GM18508 (cell line): ENCODE measurements at regions not wholly inside any gene's neighbourhood (a gene's known extent, or its start where the extent isn't known, plus 50 kb on each side); places are given as distances from the start of the nearest gene placed in this dataset.

Experiments used
- ATAC-seq: cut with Tn5 transposase; IDR thresholded peaks from one replicate; pipeline ENCODE4 v1.9.1; 2021; ENCODE audit warnings: moderate number of reproducible peaks; ENCODE audit not compliant: insufficient read depth, unreplicated experiment

DNA sequence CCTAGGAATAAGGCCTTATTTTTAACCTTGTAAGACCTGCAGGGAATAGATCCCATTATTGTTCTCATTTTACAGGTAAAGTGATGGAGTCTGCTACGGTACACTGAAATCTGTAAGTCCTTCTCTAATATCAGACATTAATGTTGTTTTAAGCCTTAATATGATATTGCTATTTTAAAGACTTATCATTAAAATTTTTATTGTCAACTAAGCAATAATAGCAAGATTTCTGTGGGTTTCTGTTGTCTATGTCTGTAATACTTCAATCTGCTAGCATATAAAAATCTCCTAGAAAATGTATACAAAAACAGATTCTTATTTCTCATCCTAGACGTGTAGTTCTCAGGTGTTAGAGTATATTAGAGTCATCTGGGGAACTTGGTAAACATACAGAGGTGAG, 317.5 kb upstream of the TENM4 start:
- ATAC-seq: no peak

DNA sequence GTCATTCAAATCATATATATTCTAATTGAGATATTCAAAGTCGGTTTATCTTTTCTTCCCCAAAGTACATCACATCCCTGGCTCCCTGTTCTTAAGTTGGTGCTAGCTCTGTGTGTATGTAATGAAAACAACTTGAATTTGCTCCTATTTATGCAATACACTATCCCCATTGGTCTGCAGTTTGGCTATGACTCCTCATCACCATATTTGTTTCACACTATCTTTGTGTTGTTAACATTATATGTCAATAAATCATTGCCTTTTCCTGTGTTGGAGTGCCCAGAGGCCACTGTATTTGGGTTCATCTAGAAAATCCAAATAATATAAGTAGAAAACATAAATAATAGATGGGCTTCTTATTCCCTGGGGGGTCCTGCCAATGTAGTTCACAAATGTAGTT, 306.6 kb upstream of the TENM4 start:
- no peak for ATAC-seq

DNA sequence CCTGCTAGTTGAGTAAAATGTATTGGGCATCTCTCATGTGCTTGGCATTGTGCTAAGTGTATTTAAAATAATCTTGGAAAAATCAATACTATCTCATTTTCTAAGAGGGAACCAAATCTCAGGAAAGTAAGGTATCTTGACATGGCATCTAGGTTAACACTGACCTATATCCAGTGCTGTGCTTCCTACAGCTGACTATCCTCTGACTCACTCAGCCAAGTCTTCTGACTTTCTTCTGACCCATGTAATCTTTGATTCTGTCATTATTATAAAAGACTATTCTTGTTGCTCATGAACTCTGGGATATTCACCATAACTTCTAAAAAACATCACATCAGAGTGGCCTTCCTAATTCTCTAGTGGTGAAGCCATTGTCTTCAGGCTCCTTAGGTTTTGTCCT, 304.1 kb upstream of the TENM4 start:
- ATAC-seq: no peak

DNA sequence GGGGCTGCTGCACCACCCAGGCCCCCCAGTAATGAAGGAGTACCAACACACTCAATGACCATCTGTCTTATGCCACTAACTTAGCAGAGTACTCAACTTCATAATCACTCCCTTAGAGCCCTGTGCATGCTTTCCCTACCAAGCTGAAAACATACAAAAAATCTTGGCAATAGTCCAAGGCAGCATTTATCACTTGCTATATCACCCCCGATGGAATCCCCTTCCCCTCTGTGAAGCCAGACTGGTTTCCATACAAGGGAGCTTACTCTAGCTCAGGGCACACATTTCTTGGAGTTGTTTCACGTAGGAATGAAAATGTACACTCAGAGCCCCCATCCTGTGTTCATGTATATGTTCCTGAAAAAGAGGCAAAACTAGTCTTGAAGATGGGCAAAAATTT, 301.3 kb upstream of the TENM4 start:
- ATAC-seq: no peak

DNA sequence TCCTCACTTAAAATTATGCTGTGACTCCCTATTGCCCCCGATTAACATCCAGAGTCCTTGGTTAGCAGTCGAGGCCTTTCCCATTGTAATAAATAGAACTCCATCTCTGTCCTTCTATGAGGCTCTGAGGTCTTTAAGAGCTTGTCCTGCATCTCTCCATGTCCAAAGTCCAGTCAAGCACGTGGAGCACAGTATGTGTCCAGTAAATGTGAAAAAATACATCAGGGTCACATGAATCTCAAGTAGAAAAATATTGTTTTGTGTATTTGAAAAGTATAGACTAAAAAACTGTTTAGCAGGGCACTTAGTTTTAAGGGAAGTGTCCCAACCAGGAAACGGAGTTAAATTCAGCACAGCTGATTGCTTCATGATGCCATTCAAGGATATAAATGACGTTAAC, 298.8 kb upstream of the TENM4 start:
- ATAC-seq: no peak

DNA sequence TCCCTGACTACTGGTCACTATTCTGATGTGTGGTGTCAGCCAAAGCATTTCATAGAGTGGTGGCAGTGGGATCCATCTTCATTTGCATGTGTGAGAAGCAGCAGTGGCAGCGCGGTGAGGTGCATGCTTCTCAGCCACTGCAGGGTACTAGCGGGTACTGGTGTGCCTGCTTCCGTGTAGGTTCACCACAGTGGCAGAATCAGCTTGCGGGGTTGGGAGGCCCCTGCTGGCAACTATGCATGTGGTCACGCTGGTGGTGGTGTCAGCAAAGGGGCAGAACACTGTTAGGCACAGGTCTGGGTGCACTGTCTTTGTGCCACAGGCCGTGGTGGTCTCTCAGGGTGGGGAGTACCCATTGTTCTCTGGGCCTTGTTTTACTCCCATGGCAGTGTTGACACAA, 286.4 kb upstream of the TENM4 start:
- no peak for ATAC-seq

DNA sequence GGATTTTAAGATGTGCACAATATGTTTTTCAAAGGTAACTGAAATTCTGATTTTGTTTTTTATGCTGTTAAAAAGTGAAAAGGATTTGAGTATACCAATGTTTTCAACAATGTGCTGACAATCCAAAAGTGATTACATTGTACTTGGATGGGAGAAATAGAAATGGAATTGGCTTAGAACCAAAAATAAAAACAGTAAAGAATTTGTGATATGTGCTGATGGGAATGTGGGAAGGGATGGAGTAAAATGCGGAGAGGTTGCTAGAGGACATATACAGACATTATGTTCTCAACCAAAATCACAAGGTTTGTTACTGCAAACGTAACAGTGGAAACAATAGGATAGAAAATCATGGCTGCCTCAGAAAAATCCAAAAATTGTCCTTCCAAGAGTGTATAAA, 279.3 kb upstream of the TENM4 start:
- ATAC-seq: no peak

DNA sequence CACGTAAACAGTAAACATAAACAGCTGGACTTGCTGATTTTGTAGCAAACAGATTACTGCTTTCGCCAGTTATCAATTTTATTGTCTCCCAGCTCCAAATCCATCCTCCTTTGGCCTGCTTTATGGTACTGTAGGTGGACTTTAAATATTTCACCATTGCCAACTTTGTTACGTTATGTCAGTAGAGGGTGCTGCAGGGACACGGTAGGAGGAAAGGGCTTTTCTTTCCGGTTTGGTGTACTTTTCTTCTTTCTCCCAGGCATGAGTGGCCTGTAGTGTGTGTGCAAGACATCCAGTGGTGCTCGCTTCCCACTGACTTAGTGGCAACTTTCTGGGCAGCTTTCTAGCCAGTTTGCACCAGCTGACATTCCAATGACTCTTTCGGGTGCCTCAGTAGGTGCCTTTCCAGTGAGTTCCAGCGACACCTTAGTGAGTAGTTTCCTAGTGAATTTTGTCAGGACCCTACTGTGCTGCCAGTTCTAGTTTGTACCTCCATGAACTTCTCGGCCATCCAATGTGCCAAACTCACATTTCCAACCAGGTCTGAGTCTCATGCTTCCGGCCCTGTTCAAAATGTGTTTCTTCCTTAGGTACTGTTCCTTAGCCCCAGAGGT, 267.6 kb upstream of the TENM4 start:
- no peak for ATAC-seq

DNA sequence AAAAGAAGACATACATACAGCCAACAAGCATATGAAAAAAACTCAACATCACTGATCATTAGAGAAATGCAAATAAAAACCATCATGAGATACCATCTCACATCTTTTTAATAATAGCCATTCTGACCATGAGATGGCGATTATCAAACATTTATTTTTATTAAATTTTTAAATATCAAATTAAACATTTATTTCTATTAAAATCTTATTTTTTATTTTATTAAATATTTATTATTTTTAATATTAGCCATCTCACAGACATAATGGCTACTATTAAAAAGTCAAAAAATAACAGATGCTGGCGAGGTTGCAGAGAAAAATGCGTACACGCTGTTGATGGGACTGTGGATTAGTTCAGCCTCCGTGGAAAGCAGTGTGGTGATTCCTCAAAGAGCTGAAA, 264.8 kb upstream of the TENM4 start:
- ATAC-seq: no peak

DNA sequence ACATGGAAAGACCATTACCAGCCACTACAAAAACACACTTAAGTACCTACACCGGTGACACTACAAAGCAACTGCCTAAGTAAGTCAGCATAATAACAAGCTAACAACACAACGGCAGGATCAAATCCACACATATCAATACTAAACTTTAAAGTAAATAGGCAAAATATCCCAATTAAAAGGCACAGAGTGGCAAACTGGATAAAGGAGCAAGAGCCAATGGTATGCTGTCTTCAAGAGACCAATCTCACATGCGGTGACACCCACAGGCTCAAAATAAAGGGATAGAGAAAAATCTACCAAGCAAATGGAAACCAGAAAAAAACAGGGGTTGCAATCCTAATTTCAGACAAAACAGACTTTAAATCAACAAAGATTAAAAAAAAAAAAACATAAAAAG, 261.5 kb upstream of the TENM4 start:
- no peak for ATAC-seq

DNA sequence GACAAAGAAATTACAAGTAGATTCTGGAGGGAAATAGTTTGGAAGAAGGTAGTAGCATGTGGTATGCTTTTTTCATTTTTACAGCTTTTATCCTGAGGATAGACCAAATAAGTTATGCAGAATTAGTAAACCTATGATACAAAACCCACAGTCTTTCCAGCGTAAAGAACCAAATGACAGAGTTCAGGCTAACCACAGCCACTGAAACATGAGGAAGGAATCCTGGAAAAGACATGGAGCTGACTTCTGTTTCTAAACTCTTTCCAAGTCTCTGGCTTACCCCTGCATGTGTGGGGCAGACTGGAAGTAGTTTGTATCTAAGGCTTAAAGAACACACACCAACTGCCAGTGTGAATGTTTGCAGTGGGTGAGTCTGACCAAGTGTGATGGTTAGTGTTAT, 258.4 kb upstream of the TENM4 start:
- no peak for ATAC-seq

DNA sequence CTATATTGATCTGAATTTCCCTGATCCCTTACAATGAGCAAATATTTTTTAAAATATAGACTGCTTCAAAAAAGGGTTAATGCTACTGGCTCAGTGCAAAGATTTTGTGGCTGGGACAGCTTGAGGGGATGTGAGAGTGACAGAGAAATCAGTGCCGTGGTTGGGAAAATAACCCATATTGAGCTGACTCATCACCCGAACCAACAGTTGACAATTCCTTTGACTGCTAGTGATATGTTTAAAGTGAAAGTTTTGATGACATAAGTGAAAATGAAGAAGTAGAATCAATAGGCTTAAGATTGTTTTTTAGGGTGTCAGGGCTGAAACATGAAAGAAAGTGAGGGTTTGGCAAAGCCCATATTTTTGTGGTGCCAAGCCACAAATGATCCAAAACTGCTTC, 257.1 kb upstream of the TENM4 start:
- ATAC-seq: no peak

DNA sequence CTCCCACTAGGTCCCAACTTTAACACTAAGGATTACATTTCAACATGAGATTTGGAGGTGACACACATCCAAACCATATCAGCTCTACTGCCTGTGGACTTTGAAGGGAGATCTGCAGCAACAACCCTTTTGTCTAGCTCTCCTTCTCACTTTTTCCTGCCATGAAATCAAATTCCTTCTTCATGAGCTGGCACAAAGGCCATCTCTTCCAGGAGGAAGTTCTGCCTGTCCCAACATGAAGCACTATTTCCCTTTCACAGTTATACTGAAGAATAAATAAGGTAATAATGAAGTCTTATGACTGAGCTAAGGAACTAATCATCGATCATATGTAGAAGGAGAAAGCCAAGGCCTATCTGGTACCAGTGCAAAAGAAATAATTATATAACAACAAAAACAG, 253.5 kb upstream of the TENM4 start:
- ATAC-seq: no peak

DNA sequence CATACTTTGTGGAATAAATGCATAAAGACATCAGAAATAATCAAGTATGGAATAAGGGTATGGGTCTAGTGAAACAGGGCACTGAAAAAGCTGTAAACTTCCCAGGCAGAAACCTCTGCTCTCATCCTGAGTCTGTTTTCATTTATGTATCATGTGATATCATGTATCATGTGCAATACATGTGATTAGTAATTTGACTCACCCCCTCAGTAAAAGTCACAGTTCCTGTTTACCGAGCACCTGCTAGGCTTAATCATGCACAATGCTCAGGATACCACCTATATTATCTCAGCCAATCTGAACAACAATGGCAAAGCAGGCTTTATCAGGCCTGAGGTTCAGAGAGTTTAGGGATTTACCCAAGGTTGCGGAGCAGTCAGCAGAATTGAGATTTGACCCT, 250.6 kb upstream of the TENM4 start:
- ATAC-seq: no peak

DNA sequence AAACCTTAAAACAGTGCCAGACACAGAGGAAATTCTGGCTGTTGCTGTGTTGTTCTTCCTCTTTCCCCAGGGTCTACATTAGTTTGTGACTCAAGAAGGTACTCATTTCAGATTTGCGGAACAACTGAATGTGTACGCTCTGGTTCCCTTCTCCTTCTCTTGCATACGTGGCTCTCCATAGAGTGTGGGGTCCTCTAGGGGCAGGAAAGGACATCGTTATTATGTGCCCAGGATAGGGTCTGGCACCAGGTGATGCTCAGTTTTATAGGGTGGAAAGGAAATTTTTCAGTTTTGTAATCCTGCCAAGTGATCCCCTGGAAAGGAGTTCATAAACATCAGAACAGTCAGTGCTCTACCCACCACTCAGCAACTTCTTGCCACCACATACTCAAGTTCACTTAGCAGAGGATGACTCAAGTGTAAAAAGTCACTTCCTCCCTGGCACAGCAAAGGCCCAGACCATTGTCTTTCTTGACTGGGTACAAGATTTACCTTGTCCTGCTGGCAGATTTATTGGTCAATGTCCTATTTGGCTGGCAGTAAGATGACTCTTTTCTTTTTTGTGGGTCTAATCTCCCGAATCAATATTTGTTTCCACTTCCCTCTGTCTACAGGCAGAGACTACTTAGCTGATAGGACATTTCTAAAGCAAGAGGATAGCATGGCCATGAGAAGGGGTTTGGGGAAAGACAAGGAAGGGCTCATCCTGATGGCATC, 246.0 kb upstream of the TENM4 start:
- ATAC-seq: no peak

DNA sequence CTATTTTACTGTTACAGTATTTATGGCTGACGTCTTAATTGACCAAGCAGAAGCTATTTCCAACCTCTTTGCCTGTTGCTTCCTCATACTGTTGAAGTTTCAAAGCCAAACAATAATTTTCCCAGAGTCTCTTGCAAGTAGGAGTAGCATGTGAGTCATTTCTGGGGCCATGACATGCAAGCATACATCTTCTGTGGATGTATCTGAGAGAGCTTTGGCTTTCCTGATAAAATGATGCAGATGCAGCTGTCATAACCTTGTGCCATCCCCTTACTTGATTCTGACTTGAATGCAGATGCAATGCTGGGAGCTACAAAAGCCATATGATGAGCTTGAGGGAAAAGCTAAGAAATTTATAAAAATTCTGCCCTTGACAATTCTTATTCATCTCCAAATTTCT, 243.1 kb upstream of the TENM4 start:
- no peak for ATAC-seq

DNA sequence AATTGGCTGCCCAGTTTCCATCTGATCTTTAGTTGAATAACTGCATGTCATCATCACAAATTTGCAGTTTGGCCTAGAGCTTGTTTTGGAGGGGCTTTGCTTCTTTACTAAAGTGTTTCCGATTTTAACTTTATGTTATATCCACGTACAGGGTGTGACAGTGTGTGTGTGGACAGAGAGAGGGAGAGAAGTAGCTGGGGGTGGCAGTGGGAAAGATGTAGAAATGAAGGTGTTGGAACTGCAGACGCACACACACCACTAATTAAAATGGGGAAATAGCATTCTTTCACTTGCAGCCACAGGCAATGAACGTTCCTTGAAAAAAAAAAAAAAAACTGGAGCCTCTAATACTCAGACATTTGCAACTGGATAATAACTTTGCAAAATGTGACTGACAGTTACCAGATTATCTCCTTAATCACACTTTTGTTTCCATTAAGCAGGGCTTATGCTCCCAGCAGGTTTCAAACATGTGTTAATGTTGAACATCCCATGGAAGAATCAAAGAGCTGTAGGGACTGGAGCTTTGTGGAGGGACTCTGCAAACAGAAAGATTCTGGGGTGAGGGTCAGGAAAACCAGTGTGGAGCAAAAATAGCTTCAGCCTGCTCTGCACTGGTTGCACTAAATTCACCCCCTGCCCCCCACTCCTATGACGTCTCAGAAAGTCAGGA, 238.1 kb upstream of the TENM4 start:
- ATAC-seq: no peak

DNA sequence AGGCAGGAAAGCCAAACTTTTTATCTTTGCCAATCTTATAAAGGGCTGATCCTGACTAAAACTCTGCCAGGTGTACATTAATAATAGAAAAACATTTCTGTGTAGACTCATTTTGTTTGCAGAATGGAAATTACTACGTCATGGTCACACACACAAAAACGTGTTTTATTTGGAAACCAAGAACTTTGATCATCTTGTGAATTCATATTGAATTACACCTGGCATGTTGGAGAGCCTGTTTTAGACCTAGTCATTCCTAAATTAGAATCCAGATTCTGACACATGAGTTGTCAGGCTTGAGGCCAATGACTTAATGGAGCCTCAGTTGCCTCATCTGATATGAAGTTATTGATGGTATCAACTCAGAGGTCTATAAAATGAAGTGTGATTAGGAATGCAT, 235.6 kb upstream of the TENM4 start:
- no peak for ATAC-seq

DNA sequence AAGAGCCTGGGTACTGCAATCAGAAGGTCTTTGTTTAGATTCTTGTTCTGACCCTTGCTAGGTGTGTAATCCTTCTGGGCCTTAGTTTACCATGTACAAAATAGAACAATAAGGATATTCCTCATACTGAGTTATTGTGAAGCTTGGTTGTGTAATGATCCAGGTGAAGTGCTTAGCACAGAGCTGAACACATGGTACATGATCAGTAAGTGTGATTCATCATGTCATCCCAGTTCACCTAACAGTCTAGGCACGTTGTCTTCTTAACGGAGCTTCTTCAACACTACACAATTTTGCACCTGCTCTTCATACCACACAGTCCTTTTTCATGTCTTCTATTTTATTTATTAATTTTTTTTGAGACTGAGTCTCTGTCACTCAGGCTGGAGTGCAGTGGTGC, 234.3 kb upstream of the TENM4 start:
- no peak for ATAC-seq

DNA sequence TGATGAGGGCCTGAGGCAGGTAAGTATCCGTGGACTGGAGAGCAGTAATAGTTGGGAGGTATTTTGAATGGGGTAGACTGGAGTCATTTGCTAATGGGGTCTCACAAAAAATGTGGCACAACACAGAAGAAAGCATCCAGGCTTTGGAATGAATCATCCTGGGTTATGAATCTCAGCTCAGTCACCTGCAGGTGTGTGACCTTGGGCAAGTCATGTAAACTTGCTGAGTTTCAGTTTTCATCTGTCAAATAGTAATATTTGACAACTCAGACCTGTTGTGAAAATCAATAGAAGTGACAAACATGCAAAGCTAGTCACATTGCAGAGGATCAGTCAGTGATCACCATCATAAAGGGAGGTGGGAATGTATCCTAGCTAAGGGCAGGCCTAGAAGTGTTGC, 232.0 kb upstream of the TENM4 start:
- no peak for ATAC-seq

DNA sequence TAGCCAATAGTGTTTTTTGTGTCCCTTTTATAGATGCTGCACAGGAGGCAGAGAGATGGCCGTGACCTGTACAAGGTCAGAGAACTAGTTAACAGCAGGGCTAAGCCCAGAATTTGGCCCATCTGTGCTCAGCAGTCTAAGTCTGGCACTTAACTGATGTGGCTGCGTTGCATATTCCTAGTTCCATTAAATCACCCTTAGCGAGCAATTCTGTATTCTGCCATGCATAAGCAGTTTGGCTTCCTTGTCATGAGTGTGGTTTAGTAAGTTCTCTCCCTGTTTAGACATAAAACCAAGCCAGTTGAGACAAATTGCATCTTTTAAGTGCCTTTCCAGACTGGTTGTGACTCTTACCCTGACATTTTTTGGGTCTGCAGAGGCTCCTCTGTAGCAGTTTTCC, 230.6 kb upstream of the TENM4 start:
- no peak for ATAC-seq

DNA sequence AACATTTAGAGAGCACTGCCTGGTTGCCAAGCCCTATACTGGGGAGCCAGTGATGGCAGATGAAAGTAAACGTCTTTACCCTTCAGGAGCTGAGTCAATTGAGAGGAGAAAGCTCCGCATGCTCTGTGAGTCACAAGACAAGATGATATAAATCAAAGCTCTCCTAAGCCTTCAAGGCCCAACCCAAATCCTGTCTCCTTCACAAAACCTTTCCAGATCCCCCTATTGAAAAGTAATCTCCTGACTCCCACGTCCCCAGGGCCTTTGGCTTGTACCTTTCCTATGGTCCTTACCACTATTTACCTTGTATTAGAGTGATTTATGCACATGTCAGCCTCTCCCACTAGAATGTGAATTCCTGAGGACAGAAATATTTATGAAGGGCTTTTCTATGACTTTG, 230.1 kb upstream of the TENM4 start:
- no peak for ATAC-seq
